ENCODE measurements at regions not wholly inside any gene's neighbourhood (a gene's known extent, or its start where the extent isn't known, plus 50 kb on each side); places are given as distances from the start of the nearest gene placed in this dataset.

DNA sequence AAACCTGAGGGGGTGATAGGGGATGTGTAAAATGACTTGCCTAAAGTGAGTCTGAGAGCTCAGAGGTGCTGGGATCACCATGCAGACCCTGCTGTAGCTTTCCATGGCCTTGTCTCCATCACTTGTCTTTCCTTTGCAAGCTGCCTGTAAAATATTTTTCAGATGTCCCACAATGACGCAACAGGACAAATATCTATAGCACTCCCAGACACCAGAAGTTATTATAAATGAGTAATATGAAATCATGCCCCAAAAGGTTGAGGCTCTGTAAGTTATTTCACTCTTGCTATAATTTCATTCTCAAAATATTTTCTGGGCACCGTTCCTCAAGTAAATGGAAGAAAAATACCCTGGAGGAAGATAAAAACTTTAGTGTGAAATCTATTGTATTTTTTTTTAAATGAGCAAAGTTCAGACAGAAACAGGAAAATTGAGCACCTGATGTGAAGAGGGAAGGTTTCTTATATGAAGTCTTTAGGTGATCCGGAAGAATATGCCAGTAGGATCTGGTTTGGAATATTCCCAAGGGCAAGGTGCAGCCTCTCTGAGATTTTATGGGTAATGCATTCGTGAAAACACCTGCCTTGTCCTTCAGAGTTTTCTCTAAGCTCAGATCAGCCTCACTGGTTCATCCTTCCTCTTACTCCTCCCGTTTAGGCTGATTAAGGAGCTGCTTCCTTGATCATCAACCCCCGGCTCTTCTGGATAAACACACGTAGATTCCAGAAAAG is 138.3 kb upstream of the DMAC1 start:
- Histone ChIP-seq H2BK15ac (ENCODE audit: low read length) (no peak overlapping the region), H3K36me3 (ENCODE audit: control insufficient read depth in 2 of 4, insufficient read depth in 4 of 4, low read length in 3 of 4) (no peaks in the 10 kb centered on the region), H2BK5ac (ENCODE audit: low read depth, low read length) (no peak overlapping the region), H3K79me1 (ENCODE audit: low read depth, low read length) (no peaks in the 10 kb centered on the region), H2AFZ (ENCODE audit: low read length) (no peak overlapping the region), H2AK5ac (ENCODE audit: low read depth, low read length) (no peak overlapping the region), H3K27me3 (replicated peaks in 1 of 4; ENCODE audit: control insufficient read depth in 3 of 4, extremely low read depth in 1 of 4, insufficient read depth in 3 of 4, low read length in 3 of 4) (no peaks in the 10 kb centered on the region), H3K56ac (replicated peaks; ENCODE audit: insufficient read length, low read depth, low read length) (no peak overlapping the region), H3K4me3 (ENCODE audit: extremely low read depth in 1 of 4, insufficient read depth in 2 of 4, low read depth in 3 of 4, low read length in 4 of 4) (no peak overlapping the region), H4K91ac (replicated peaks; ENCODE audit: insufficient read length, low read length) (no peak overlapping the region), H2BK20ac (ENCODE audit: low read length) (no peak overlapping the region), H3K9ac (replicated peaks in 1 of 4; ENCODE audit: extremely low read depth in 1 of 4, low read depth in 3 of 4, low read length in 3 of 4) (no peak overlapping the region), H3K79me2 (ENCODE audit: control insufficient read depth in 1 of 2, insufficient read depth in 2 of 2, low read length in 2 of 2) (no peaks in the 10 kb centered on the region), H2BK12ac (ENCODE audit: low read depth, low read length) (no peak overlapping the region), H3K23me2 (ENCODE audit: low read depth, low read length) (no peaks in the 10 kb centered on the region), H3K27ac (ENCODE audit: low read depth, low read length) (no peak overlapping the region), H4K20me1 (replicated peaks in 1 of 2; ENCODE audit: control insufficient read depth in 1 of 2, insufficient read depth in 2 of 2, low read length in 2 of 2) (no peaks in the 10 kb centered on the region), H3K9me3 (ENCODE audit: insufficient read depth in 2 of 2, low read depth in 1 of 2, low read length in 1 of 2) (peaks cover 4% of the 10 kb centered on the region in 2 experiments; a peak in 2 of 4 replicates), H3K18ac (ENCODE audit: extremely low read depth, low read length) (no peak overlapping the region), H4K5ac (ENCODE audit: insufficient read length, low read depth, low read length) (no peak overlapping the region), H2BK120ac (replicated peaks; ENCODE audit: low read depth, low read length) (no peak overlapping the region), H3K4ac (replicated peaks; ENCODE audit: insufficient read length, low read depth, low read length) (no peak overlapping the region), H3K4me2 (ENCODE audit: insufficient read depth in 1 of 2, low read depth in 2 of 2, low read length in 2 of 2) (no peak overlapping the region), H3K23ac (ENCODE audit: insufficient read length) (no peak overlapping the region), H3K4me1 (replicated peaks in 1 of 4; ENCODE audit: control insufficient read depth in 3 of 4, insufficient read depth in 4 of 4, low read length in 3 of 4) (peaks cover 0 to 5% (median 2%) of the 10 kb centered on the region in 4 experiments; a peak in 3 of 7 replicates), H3K14ac (ENCODE audit: insufficient read length) (no peak overlapping the region), H4K8ac (ENCODE audit: extremely low read depth, insufficient read depth, low read length) (no peak overlapping the region)
- ChIA-PET CTCF (ENCODE audit: partially characterized antibody) (interaction anchor here (0.6 kb wide), 1 partner anchor 242 kb away, joined by 3 read pairs; no protein-coding TSS in a partner anchor), POLR2A (ENCODE audit: partially characterized antibody) (no interaction called here)
- DNase-seq (ENCODE audit: low read depth in 1 of 2, low spot score in 2 of 2) (no peak), FAIRE-seq (no peak)
- WGBS, 2 experiments (ENCODE audit: extremely low coverage in 1 of 2, insufficient coverage in 1 of 2, insufficient read length in 1 of 2, insufficient replicate concordance in 2 of 2, low coverage in 1 of 2, low lambda C conversion rate in 2 of 2, missing lambda C conversion rate in 1 of 2), result 96% methylated on average over 7 of the region's 7 CpGs; no CpG with 5 or more reads in 1 of the 2 experiments
- TF ChIP-seq KDM4A (IDR thresholded peaks at IDR 0.05; ENCODE audit: low read depth, low read length, severe bottlenecking) (no peak), PHF8 (conservative IDR thresholded peaks at IDR 0.05; ENCODE audit: low read depth, low read length) (no peak), TAF1 (IDR thresholded peaks at IDR 0.05; ENCODE audit: low read depth, low read length) (no peak), KDM5A (IDR thresholded peaks at IDR 0.05; ENCODE audit: low read length) (no peak), NANOG (IDR thresholded peaks at IDR 0.05; ENCODE audit: insufficient read depth, low read depth, low read length, poor library complexity, severe bottlenecking) (no peak), RNF2 (IDR thresholded peaks at IDR 0.05; ENCODE audit: borderline replicate concordance, low read depth, low read length, missing control alignments, poor library complexity, severe bottlenecking) (no peak), CREB1 (IDR thresholded peaks at IDR 0.05) (no peak), ASH2L (IDR thresholded peaks at IDR 0.05; ENCODE audit: low read length) (no peak), MAFK (IDR thresholded peaks at IDR 0.05; ENCODE audit: low read depth, low read length) (no peak), SP1 (IDR thresholded peaks at IDR 0.05; ENCODE audit: low read depth, low read length) (no peak), HDAC2 (IDR thresholded peaks at IDR 0.05; ENCODE audit: borderline replicate concordance in 1 of 2, low read depth in 2 of 2, low read length in 2 of 2) (no peak), KDM1A (IDR thresholded peaks at IDR 0.05; ENCODE audit: borderline replicate concordance, low read length) (no peak)
- TF ChIP-seq, protein P1, sequence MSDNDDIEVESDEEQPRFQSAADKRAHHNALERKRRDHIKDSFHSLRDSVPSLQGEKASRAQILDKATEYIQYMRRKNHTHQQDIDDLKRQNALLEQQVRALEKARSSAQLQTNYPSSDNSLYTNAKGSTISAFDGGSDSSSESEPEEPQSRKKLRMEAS (IDR thresholded peaks at IDR 0.05), result no peak
